ENCODE measurements at regions not wholly inside any gene's neighbourhood (a gene's known extent, or its start where the extent isn't known, plus 50 kb on each side); places are given as distances from the start of the nearest gene placed in this dataset.

GRCh38 chr20:7734216-7734615, 206.0 kb downstream of the HAO1 start:
- H3K4me3 ChIP-seq (ENCODE audit: low read depth in 1 of 2, low read length in 2 of 2): no peak overlapping the region
- no peaks in the 10 kb centered on the region for H3K36me3 ChIP-seq (ENCODE audit: control insufficient read depth in 1 of 2, insufficient read depth in 2 of 2, low read length in 2 of 2)
- no peak overlapping the region for H3K9ac ChIP-seq (ENCODE audit: low read depth in 1 of 2, low read length in 2 of 2)
- H3K9me3 ChIP-seq (ENCODE audit: control insufficient read depth in 1 of 2, low read length in 2 of 2): no peaks in the 10 kb centered on the region
- H3K4me1 ChIP-seq (ENCODE audit: control insufficient read depth in 1 of 2, insufficient read depth in 2 of 2, low read length in 2 of 2): no peaks in the 10 kb centered on the region
- H3K27me3 ChIP-seq (ENCODE audit: control insufficient read depth in 1 of 2, insufficient read depth in 2 of 2, low read length in 2 of 2): no peaks in the 10 kb centered on the region
- H3K27ac ChIP-seq (ENCODE audit: low read depth, low read length): no peak overlapping the region

- H3K9ac ChIP-seq (ENCODE audit: low read depth in 1 of 2, low read length in 2 of 2): no peak overlapping the region
- no peaks in the 10 kb centered on the region for H3K4me1 ChIP-seq (ENCODE audit: control insufficient read depth in 1 of 2, insufficient read depth in 2 of 2, low read length in 2 of 2)
- no peaks in the 10 kb centered on the region for H3K36me3 ChIP-seq (ENCODE audit: control insufficient read depth in 1 of 2, insufficient read depth in 2 of 2, low read length in 2 of 2)
- H3K27ac ChIP-seq (ENCODE audit: low read depth, low read length): no peak overlapping the region
- no peaks in the 10 kb centered on the region for H3K9me3 ChIP-seq (ENCODE audit: control insufficient read depth in 1 of 2, low read length in 2 of 2)
- H3K27me3 ChIP-seq (ENCODE audit: control insufficient read depth in 1 of 2, insufficient read depth in 2 of 2, low read length in 2 of 2): no peaks in the 10 kb centered on the region
- no peak overlapping the region for H3K4me3 ChIP-seq (ENCODE audit: low read depth in 1 of 2, low read length in 2 of 2)
Observed at GRCh38 chr20:7736336-7736735, 203.9 kb downstream of the HAO1 start.

- Histone ChIP-seq H3K4me1 (ENCODE audit: control insufficient read depth in 1 of 2, insufficient read depth in 2 of 2, low read length in 2 of 2) (no peaks in the 10 kb centered on the region), H3K27ac (ENCODE audit: low read depth, low read length) (no peak overlapping the region), H3K9ac (ENCODE audit: low read depth in 1 of 2, low read length in 2 of 2) (no peak overlapping the region), H3K4me3 (ENCODE audit: low read depth in 1 of 2, low read length in 2 of 2) (no peak overlapping the region), H3K36me3 (ENCODE audit: control insufficient read depth in 1 of 2, insufficient read depth in 2 of 2, low read length in 2 of 2) (no peaks in the 10 kb centered on the region), H3K27me3 (ENCODE audit: control insufficient read depth in 1 of 2, insufficient read depth in 2 of 2, low read length in 2 of 2) (no peaks in the 10 kb centered on the region), H3K9me3 (ENCODE audit: control insufficient read depth in 1 of 2, low read length in 2 of 2) (peaks cover 0 to 8% of the 10 kb centered on the region in 2 donors)
Observed at GRCh38 chr20:7741866-7742265, 198.4 kb downstream of the HAO1 start.

GRCh38 chr20:7742479-7742878, 197.8 kb downstream of the HAO1 start:
- H3K27me3 ChIP-seq (ENCODE audit: control insufficient read depth in 1 of 2, insufficient read depth in 2 of 2, low read length in 2 of 2): no peaks in the 10 kb centered on the region
- H3K9me3 ChIP-seq (ENCODE audit: control insufficient read depth in 1 of 2, low read length in 2 of 2): peaks cover 0 to 8% of the 10 kb centered on the region in 2 donors

GRCh38 chr20:7744411-7744810, 195.8 kb downstream of the HAO1 start:
- Histone ChIP-seq H3K4me1 (ENCODE audit: control insufficient read depth in 1 of 2, insufficient read depth in 2 of 2, low read length in 2 of 2) (no peaks in the 10 kb centered on the region), H3K36me3 (ENCODE audit: control insufficient read depth in 1 of 2, insufficient read depth in 2 of 2, low read length in 2 of 2) (no peaks in the 10 kb centered on the region), H3K27me3 (ENCODE audit: control insufficient read depth in 1 of 2, insufficient read depth in 2 of 2, low read length in 2 of 2) (no peaks in the 10 kb centered on the region), H3K9me3 (ENCODE audit: control insufficient read depth in 1 of 2, low read length in 2 of 2) (peaks cover 0 to 8% of the 10 kb centered on the region in 2 donors), H3K4me3 (ENCODE audit: low read depth in 1 of 2, low read length in 2 of 2) (no peak overlapping the region), H3K27ac (ENCODE audit: low read depth, low read length) (no peak overlapping the region), H3K9ac (ENCODE audit: low read depth in 1 of 2, low read length in 2 of 2) (no peak overlapping the region)

More at GRCh38 chr20:7742479-7742878, 197.8 kb downstream of the HAO1 start:
- Histone ChIP-seq H3K4me3 (ENCODE audit: low read depth in 1 of 2, low read length in 2 of 2) (no peak overlapping the region), H3K36me3 (ENCODE audit: control insufficient read depth in 1 of 2, insufficient read depth in 2 of 2, low read length in 2 of 2) (no peaks in the 10 kb centered on the region), H3K27ac (ENCODE audit: low read depth, low read length) (no peak overlapping the region), H3K9ac (ENCODE audit: low read depth in 1 of 2, low read length in 2 of 2) (no peak overlapping the region), H3K4me1 (ENCODE audit: control insufficient read depth in 1 of 2, insufficient read depth in 2 of 2, low read length in 2 of 2) (no peaks in the 10 kb centered on the region)

GRCh38 chr20:7748624-7749023, 191.6 kb downstream of the HAO1 start:
- Histone ChIP-seq H3K36me3 (ENCODE audit: control insufficient read depth in 1 of 2, insufficient read depth in 2 of 2, low read length in 2 of 2) (no peaks in the 10 kb centered on the region), H3K9ac (ENCODE audit: low read depth in 1 of 2, low read length in 2 of 2) (no peak overlapping the region), H3K9me3 (ENCODE audit: control insufficient read depth in 1 of 2, low read length in 2 of 2) (peaks cover 0 to 8% of the 10 kb centered on the region in 2 donors), H3K27ac (ENCODE audit: low read depth, low read length) (no peak overlapping the region), H3K4me1 (ENCODE audit: control insufficient read depth in 1 of 2, insufficient read depth in 2 of 2, low read length in 2 of 2) (no peaks in the 10 kb centered on the region), H3K27me3 (ENCODE audit: control insufficient read depth in 1 of 2, insufficient read depth in 2 of 2, low read length in 2 of 2) (no peaks in the 10 kb centered on the region), H3K4me3 (ENCODE audit: low read depth in 1 of 2, low read length in 2 of 2) (no peak overlapping the region)

GRCh38 chr20:7754102-7754501, 186.2 kb downstream of the HAO1 start:
- H3K9ac ChIP-seq (ENCODE audit: low read depth in 1 of 2, low read length in 2 of 2): no peak overlapping the region
- no peaks in the 10 kb centered on the region for H3K4me1 ChIP-seq (ENCODE audit: control insufficient read depth in 1 of 2, insufficient read depth in 2 of 2, low read length in 2 of 2)
- no peaks in the 10 kb centered on the region for H3K9me3 ChIP-seq (ENCODE audit: control insufficient read depth in 1 of 2, low read length in 2 of 2)
- no peaks in the 10 kb centered on the region for H3K36me3 ChIP-seq (ENCODE audit: control insufficient read depth in 1 of 2, insufficient read depth in 2 of 2, low read length in 2 of 2)
- H3K27me3 ChIP-seq (ENCODE audit: control insufficient read depth in 1 of 2, insufficient read depth in 2 of 2, low read length in 2 of 2): no peaks in the 10 kb centered on the region
- no peak overlapping the region for H3K27ac ChIP-seq (ENCODE audit: low read depth, low read length)
- no peak overlapping the region for H3K4me3 ChIP-seq (ENCODE audit: low read depth in 1 of 2, low read length in 2 of 2)

GRCh38 chr20:7758406-7758805, 181.9 kb downstream of the HAO1 start:
- Histone ChIP-seq H3K9me3 (ENCODE audit: control insufficient read depth in 1 of 2, low read length in 2 of 2) (no peaks in the 10 kb centered on the region), H3K4me1 (ENCODE audit: control insufficient read depth in 1 of 2, insufficient read depth in 2 of 2, low read length in 2 of 2) (no peaks in the 10 kb centered on the region), H3K36me3 (ENCODE audit: control insufficient read depth in 1 of 2, insufficient read depth in 2 of 2, low read length in 2 of 2) (no peaks in the 10 kb centered on the region), H3K9ac (ENCODE audit: low read depth in 1 of 2, low read length in 2 of 2) (no peak overlapping the region), H3K4me3 (ENCODE audit: low read depth in 1 of 2, low read length in 2 of 2) (no peak overlapping the region), H3K27me3 (ENCODE audit: control insufficient read depth in 1 of 2, insufficient read depth in 2 of 2, low read length in 2 of 2) (no peaks in the 10 kb centered on the region), H3K27ac (ENCODE audit: low read depth, low read length) (no peak overlapping the region)

- no peak overlapping the region for H3K27ac ChIP-seq (ENCODE audit: low read depth, low read length)
- H3K4me1 ChIP-seq (ENCODE audit: control insufficient read depth in 1 of 2, insufficient read depth in 2 of 2, low read length in 2 of 2): no peaks in the 10 kb centered on the region
- H3K27me3 ChIP-seq (ENCODE audit: control insufficient read depth in 1 of 2, insufficient read depth in 2 of 2, low read length in 2 of 2): no peaks in the 10 kb centered on the region
- no peak overlapping the region for H3K4me3 ChIP-seq (ENCODE audit: low read depth in 1 of 2, low read length in 2 of 2)
- H3K36me3 ChIP-seq (ENCODE audit: control insufficient read depth in 1 of 2, insufficient read depth in 2 of 2, low read length in 2 of 2): no peaks in the 10 kb centered on the region
- no peaks in the 10 kb centered on the region for H3K9me3 ChIP-seq (ENCODE audit: control insufficient read depth in 1 of 2, low read length in 2 of 2)
- no peak overlapping the region for H3K9ac ChIP-seq (ENCODE audit: low read depth in 1 of 2, low read length in 2 of 2)
Observed at GRCh38 chr20:7760247-7761031, 179.8 kb downstream of the HAO1 start.

- Histone ChIP-seq H3K9me3 (ENCODE audit: control insufficient read depth in 1 of 2, low read length in 2 of 2) (no peaks in the 10 kb centered on the region), H3K9ac (ENCODE audit: low read depth in 1 of 2, low read length in 2 of 2) (no peak overlapping the region), H3K4me3 (ENCODE audit: low read depth in 1 of 2, low read length in 2 of 2) (no peak overlapping the region), H3K4me1 (ENCODE audit: control insufficient read depth in 1 of 2, insufficient read depth in 2 of 2, low read length in 2 of 2) (no peaks in the 10 kb centered on the region), H3K27ac (ENCODE audit: low read depth, low read length) (no peak overlapping the region), H3K36me3 (ENCODE audit: control insufficient read depth in 1 of 2, insufficient read depth in 2 of 2, low read length in 2 of 2) (no peaks in the 10 kb centered on the region), H3K27me3 (ENCODE audit: control insufficient read depth in 1 of 2, insufficient read depth in 2 of 2, low read length in 2 of 2) (no peaks in the 10 kb centered on the region)
Observed at GRCh38 chr20:7765221-7765620, 175.0 kb downstream of the HAO1 start.

Data from duodenal mucosa (tissue), 2 donors.